HEK293 (cell line): ENCODE measurements at regions not wholly inside any gene's neighbourhood (a gene's known extent, or its start where the extent isn't known, plus 50 kb on each side); places are given as distances from the start of the nearest gene placed in this dataset.

Experiments
- CTCF ChIP-seq: fragments of 450-650 bp; formaldehyde crosslinking; IDR thresholded peaks from 2 replicates; pipeline ENCODE4 v1.5.1; 2016; ENCODE audit warnings: missing biosample characterization, missing genetic modification characterization
- PATZ1 ChIP-seq: fragments of 450-650 bp; formaldehyde crosslinking; IDR thresholded peaks from 2 replicates; pipeline ENCODE4 v1.5.1; 2016; ENCODE audit warnings: missing biosample characterization, missing genetic modification characterization
- TCF7L2 ChIP-seq: IDR thresholded peaks from 2 replicates; pipeline ENCODE4 v1.6.1; 2011; ENCODE audit warnings: low read depth, mild to moderate bottlenecking, inconsistent platforms, low read length, moderate library complexity, borderline replicate concordance
- ZBTB48 ChIP-seq: fragments of 450-650 bp; formaldehyde crosslinking; IDR thresholded peaks from 2 replicates; pipeline ENCODE4 v1.5.1; 2016; ENCODE audit warnings: missing biosample characterization, missing genetic modification characterization
- ZNF140 ChIP-seq: fragments of 450-650 bp; formaldehyde crosslinking; IDR thresholded peaks from 2 replicates; pipeline ENCODE4 v1.5.1; 2016; ENCODE audit warnings: missing biosample characterization, missing genetic modification characterization
- ZNF157 ChIP-seq: fragments of 450-650 bp; formaldehyde crosslinking; IDR thresholded peaks from 2 replicates; pipeline ENCODE4 v1.5.1; 2016; ENCODE audit warnings: missing biosample characterization, missing genetic modification characterization
- ZNF341 ChIP-seq: fragments of 450-650 bp; formaldehyde crosslinking; IDR thresholded peaks from 2 replicates; pipeline ENCODE4; 2016; ENCODE audit warnings: low read depth, missing biosample characterization, missing genetic modification characterization
- ZNF449 ChIP-seq: fragments of 450-650 bp; formaldehyde crosslinking; IDR thresholded peaks from 2 replicates; pipeline ENCODE4 v1.5.1; 2017; ENCODE audit warnings: missing biosample characterization, mild to moderate bottlenecking, missing genetic modification characterization, moderate library complexity
- ZNF510 ChIP-seq: fragments of 450-650 bp; formaldehyde crosslinking; IDR thresholded peaks from 2 replicates; pipeline ENCODE4 v1.5.1; 2018; ENCODE audit warnings: mild to moderate bottlenecking, missing genetic modification characterization, missing biosample characterization; ENCODE audit not compliant: insufficient replicate concordance
- ZNF544 ChIP-seq: fragments of 450-650 bp; formaldehyde crosslinking; IDR thresholded peaks from 2 replicates; pipeline ENCODE4 v1.5.0; 2017; ENCODE audit warnings: missing biosample characterization, missing genetic modification characterization
- ZNF560 ChIP-seq: fragments of 450-650 bp; formaldehyde crosslinking; IDR thresholded peaks from 2 replicates; pipeline ENCODE4 v1.5.1; 2017; ENCODE audit warnings: missing biosample characterization, missing genetic modification characterization, borderline replicate concordance
- ZNF776 ChIP-seq: fragments of 450-650 bp; formaldehyde crosslinking; IDR thresholded peaks from 2 replicates; pipeline ENCODE4 v1.5.0; 2017; ENCODE audit warnings: missing biosample characterization, missing genetic modification characterization, borderline replicate concordance

GRCh38 chr3:126245811-126246727 is 65.7 kb upstream of the ALDH1L1 start:
- TF ChIP-seq ZNF544 (tag by site-specific recombination), result no peak
- no peak for TF ChIP-seq ZNF776 (tag by site-specific recombination)
- no peak for TF ChIP-seq ZNF510 (tag by site-specific recombination)
- no peak for TF ChIP-seq ZBTB48 (tag by site-specific recombination)
- no peak for TF ChIP-seq ZNF560
- TF ChIP-seq CTCF (tag by site-specific recombination), result no peak
- TF ChIP-seq ZNF449 (tag by site-specific recombination), result no peak
- TF ChIP-seq TCF7L2, result no peak
- no peak for TF ChIP-seq ZNF341
- TF ChIP-seq ZNF157 (tag by site-specific recombination), result no peak
- no peak for TF ChIP-seq ZNF140
- no peak for TF ChIP-seq PATZ1
